T-helper 17 cell (primary cell): ENCODE measurements at regions not wholly inside any gene's neighbourhood (a gene's known extent, or its start where the extent isn't known, plus 50 kb on each side); places are given as distances from the start of the nearest gene placed in this dataset.
A peak's percentile ranks its signal among the peaks of the same experiment; 100 is the strongest.

Source experiments
- ATAC-seq: fragments of 150-1000 bp; cut with Tn5 transposase; 2 replicates; pipeline ENCODE4 v1.10.0; 2021; ENCODE audit warnings: mild to moderate bottlenecking, moderate library complexity
- DNase-seq, 3 donors: peaks; one replicate each; pipeline versions ENCODE4 v3.0.0 to v3.0.0-alpha.2; 2020 to 2021
- H3K9me3 ChIP-seq: one replicate; pipeline ENCODE4 v1.7.0; 2013; ENCODE audit warnings: low read length, mild to moderate bottlenecking; ENCODE audit not compliant: control insufficient read depth, poor library complexity, severe bottlenecking
- H3K27ac Mint-ChIP-seq: one replicate; pipeline ENCODE4 v1.8.0; 2022; ENCODE audit warnings: mild to moderate bottlenecking, moderate library complexity, mixed read lengths
- H3K27me3 Mint-ChIP-seq: one replicate; pipeline ENCODE4 v1.8.0; 2022; ENCODE audit warnings: mixed read lengths
- H3K36me3 Mint-ChIP-seq: one replicate; pipeline ENCODE4 v1.8.0; 2022; ENCODE audit warnings: low read depth, mixed read lengths
- H3K4me1 Mint-ChIP-seq: one replicate; pipeline ENCODE4 v1.8.0; 2022; ENCODE audit warnings: mild to moderate bottlenecking, mixed read lengths
- H3K4me3 Mint-ChIP-seq: one replicate; pipeline ENCODE4 v1.8.0; 2022; ENCODE audit warnings: mild to moderate bottlenecking, moderate library complexity, mixed read lengths

DNA sequence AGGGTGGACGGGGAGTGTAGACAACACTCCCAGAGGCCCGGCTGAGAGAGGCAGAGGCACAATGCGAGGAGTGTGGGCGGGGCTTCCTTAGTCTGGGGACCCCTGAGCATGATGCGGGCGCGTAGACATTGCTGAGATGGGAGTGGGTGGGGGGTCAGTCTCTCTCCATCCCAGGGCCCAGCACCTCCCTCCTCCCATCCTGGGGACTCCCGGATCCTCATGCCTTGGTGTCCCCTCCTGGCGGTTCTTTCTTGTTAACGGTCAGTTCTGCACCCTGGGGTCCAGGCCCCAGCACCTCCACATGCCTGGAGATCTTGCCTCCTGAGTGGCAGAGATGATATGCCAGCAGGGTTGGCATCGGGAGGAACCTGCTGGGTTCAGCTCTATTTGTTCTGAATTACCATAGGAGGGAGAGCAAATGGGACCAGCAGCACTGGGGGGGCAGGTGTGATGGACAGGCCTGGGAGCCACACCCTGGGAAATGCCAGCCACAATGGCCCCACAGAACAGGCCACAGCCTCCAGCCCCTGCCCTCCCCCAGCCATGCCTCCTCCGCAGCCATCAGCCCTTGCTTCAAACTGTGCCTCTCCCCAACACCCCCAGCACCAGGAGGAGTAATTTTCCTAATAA is 55.7 kb downstream of the RTL6 start:
- Mint-ChIP-seq H3K4me1 (peaks cover 3% of the 10 kb centered on the region), H3K36me3 (no peaks in the 10 kb centered on the region), H3K4me3 (no peak overlapping the region), H3K27ac (peak overlapping the region; percentile 37), H3K27me3 (peaks cover 11% of the 10 kb centered on the region)
- no peak for DNase-seq
- ATAC-seq, result no peak
- H3K9me3 ChIP-seq, result no peaks in the 10 kb centered on the region

DNA sequence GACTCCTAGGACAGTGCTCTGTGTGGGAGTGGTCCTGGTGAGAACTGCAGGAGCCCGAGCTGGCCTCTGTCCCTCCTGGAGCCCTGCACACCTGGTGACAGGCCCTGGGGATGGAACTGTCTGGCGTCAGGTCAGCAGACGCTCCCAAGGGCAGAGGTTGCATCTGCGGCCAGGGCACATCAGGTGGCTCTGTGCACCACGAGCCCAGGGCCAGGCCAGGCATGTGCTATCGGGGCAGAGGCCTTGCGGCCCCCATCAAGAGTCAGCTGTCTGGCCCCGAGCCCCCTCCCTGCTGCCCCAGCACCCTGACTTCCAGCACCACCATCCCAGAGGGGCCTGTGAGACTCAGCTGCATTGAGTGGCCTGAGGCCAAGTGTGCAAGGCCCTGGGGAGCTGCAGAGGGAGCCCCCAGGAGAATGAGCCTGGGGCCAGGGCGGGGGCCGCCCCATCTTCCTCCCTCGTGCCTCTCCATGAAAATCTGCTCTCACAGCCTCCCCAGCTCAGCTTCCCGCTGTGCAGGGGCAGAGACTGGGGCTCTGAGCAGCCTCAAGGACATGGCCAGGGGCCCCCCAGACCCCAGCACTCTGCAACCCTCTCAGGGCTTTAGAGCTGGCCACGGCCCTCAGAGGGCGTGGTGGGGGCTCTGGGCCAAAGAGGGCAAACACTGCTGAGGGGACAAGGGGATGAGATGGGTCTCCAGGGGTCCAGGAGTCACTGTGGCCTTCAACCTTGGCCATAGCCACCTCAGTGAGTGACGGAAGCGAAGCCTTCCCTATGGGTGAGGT is 56.4 kb downstream of the RTL6 start:
- Mint-ChIP-seq H3K4me1 (peaks cover 3% of the 10 kb centered on the region), H3K4me3 (no peak overlapping the region)
- ATAC-seq, result no peak

GRCh38 chr22:44440224-44441160 is 57.5 kb downstream of the RTL6 start:
- no peak overlapping the region for H3K27ac Mint-ChIP-seq
- no peak for ATAC-seq

More for the DNA sequence above, 56.4 kb downstream of the RTL6 start:
- H3K9me3 ChIP-seq, result no peaks in the 10 kb centered on the region
- no peaks in the 10 kb centered on the region for H3K36me3 Mint-ChIP-seq
- H3K27ac Mint-ChIP-seq, result no peak overlapping the region
- H3K27me3 Mint-ChIP-seq, result peaks cover 11% of the 10 kb centered on the region
- no peak for DNase-seq

DNA sequence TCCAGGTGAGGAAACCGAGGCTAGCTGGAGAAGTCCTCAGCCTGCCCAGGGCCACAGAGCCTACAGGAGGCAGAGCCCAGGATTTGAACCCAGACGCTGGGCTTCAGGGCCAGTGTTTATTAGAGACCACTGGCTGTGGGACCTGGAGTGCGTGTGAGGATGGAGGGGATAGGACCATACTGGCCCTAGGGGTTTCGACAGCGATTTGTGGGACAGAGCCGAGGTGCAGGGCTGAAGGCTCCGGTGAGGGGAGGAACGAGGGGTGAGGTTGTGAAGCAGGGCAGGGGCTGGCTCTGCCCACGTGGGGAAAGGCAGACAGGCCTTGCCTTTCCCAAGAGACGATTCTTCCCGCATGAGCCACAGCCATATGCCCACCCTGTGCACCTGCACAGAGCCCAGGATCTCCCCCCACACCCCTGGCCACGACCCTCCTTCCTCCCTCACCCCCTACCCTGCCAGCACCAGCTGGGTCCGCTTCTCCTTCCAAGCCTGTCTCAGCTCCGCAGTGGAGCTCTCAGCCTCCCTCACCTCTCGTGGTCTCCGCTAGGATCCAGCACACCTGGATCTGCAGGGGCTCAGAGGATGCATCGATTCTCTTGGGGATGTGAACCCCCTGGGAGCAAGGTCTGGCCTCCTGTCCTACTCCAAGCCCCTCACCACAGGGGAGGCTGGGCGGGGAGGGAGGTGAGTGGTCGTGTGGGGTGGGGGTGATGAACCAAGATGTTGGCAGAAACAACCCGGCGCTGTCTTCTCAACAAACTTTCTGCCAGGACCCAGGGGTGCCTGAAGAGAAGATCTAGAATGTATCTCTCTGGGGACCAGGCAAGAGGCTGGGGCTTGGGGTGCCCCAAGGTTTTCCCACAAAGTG is 58.4 kb downstream of the RTL6 start:
- Mint-ChIP-seq H3K4me1 (peaks cover 3% of the 10 kb centered on the region), H3K36me3 (no peaks in the 10 kb centered on the region), H3K4me3 (no peak overlapping the region), H3K27me3 (peaks cover 11% of the 10 kb centered on the region), H3K27ac (no peak overlapping the region)
- DNase-seq (no peak), ATAC-seq (no peak)
- H3K9me3 ChIP-seq, result no peaks in the 10 kb centered on the region

More at GRCh38 chr22:44440224-44441160, 57.5 kb downstream of the RTL6 start:
- H3K4me3 Mint-ChIP-seq, result no peak overlapping the region
- peaks cover 3% of the 10 kb centered on the region for H3K4me1 Mint-ChIP-seq
- no peaks in the 10 kb centered on the region for H3K9me3 ChIP-seq
- no peaks in the 10 kb centered on the region for H3K36me3 Mint-ChIP-seq
- peaks cover 11% of the 10 kb centered on the region for H3K27me3 Mint-ChIP-seq
- no peak for DNase-seq

DNA sequence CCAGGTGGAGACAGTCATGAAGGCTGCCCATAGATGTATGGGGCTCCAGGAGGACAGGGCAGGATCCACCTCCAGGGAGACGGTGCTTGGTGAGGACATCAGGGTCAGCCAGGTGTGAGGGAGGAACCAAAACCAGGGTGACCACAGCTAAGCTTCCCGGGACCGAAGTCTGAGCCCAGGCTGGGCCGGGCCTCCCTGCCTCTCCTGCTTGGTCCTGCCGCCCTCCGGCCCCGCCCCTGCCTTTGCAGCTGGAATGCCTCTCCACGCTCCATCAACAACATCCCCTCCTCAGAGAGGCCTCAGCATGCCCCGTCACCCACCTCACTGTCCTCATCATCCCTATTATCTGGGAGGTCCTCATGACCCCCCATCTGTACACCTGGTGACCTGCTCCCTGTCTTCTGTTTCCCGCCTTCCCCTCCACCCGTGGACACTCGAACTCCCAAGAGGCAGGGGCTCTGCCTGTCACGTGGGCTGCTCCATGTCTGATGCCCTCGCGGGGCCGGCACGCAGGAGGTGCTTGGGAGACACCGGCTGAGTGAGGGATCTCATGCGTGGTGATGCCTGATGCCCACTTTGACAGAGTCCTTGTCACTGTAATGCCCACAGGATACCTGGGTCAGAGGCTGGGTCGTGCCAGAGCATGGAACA is 59.4 kb downstream of the RTL6 start:
- no peak for DNase-seq
- Mint-ChIP-seq H3K27ac (no peak overlapping the region), H3K36me3 (no peaks in the 10 kb centered on the region), H3K4me1 (peaks cover 3% of the 10 kb centered on the region), H3K27me3 (peaks cover 11% of the 10 kb centered on the region), H3K4me3 (no peak overlapping the region)
- no peaks in the 10 kb centered on the region for H3K9me3 ChIP-seq
- ATAC-seq, result no peak

DNA sequence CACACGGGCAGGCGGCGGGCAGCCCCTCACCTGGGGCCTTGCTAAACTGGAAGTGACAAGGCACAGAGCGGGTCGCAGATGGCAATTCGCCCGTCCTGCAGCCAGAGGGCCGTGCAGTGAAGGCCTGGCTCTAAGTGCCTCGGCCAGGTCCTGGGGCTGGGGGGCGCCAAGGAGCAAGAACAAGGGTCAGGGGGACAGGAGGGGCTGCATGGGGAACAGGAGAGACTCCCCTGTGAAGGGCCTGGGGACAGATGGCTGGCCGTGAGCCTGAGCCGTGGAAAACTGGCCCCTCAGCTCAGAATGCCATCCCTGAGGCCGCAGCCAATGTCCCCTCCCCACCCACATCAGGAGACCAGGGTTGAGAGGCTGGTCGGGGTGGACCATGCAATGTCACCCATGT is 60.0 kb downstream of the RTL6 start:
- no peaks in the 10 kb centered on the region for H3K36me3 Mint-ChIP-seq
- ATAC-seq (no peak), DNase-seq (no peak)
- peaks cover 3% of the 10 kb centered on the region for H3K4me1 Mint-ChIP-seq
- H3K9me3 ChIP-seq, result no peaks in the 10 kb centered on the region
- H3K27ac Mint-ChIP-seq, result no peak overlapping the region
- no peak overlapping the region for H3K4me3 Mint-ChIP-seq
- peaks cover 11% of the 10 kb centered on the region for H3K27me3 Mint-ChIP-seq

GRCh38 chr22:44437216-44438055 is 60.6 kb downstream of the RTL6 start:
- Mint-ChIP-seq H3K36me3 (no peaks in the 10 kb centered on the region), H3K27me3 (peaks cover 11% of the 10 kb centered on the region), H3K27ac (no peak overlapping the region), H3K4me3 (no peak overlapping the region), H3K4me1 (peaks cover 3% of the 10 kb centered on the region)
- no peaks in the 10 kb centered on the region for H3K9me3 ChIP-seq
- DNase-seq (no peak), ATAC-seq (no peak)

GRCh38 chr22:44436736-44437135 is 61.3 kb downstream of the RTL6 start:
- no peak overlapping the region for H3K27ac Mint-ChIP-seq
- H3K36me3 Mint-ChIP-seq, result no peaks in the 10 kb centered on the region
- no peak for DNase-seq
- ATAC-seq, result no peak
- H3K4me1 Mint-ChIP-seq, result peaks cover 3% of the 10 kb centered on the region
- peaks cover 11% of the 10 kb centered on the region for H3K27me3 Mint-ChIP-seq
- H3K9me3 ChIP-seq, result no peaks in the 10 kb centered on the region
- no peak overlapping the region for H3K4me3 Mint-ChIP-seq

DNA sequence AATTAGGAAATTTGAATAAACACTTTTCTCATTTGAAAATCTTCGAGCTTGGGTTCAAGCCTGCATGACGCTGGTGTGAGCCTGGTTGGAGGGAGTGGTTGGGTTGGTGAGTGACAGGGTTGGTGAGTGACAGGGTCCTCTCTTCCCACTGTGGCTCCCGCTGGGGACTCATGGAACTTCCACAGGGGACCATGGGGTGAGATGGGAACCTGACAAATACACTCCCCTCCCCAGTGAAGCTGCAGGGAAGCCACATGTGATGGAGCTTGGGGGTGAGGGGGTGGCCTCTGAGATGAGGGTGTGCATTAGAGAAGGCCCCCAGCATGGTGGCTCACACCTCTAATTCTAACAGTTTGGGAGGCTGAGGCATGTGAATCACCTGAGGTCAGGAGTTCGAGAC is 66.8 kb downstream of the RTL6 start:
- Mint-ChIP-seq H3K27me3 (peaks cover 13% of the 10 kb centered on the region), H3K27ac (no peak overlapping the region), H3K4me3 (no peak overlapping the region), H3K4me1 (no peaks in the 10 kb centered on the region), H3K36me3 (no peaks in the 10 kb centered on the region)
- DNase-seq, result no peak
- H3K9me3 ChIP-seq, result no peaks in the 10 kb centered on the region
- ATAC-seq, result no peak

- no peaks in the 10 kb centered on the region for H3K9me3 ChIP-seq
- Mint-ChIP-seq H3K4me3 (no peak overlapping the region), H3K27ac (no peak overlapping the region), H3K36me3 (no peaks in the 10 kb centered on the region), H3K27me3 (peaks cover 13% of the 10 kb centered on the region), H3K4me1 (no peaks in the 10 kb centered on the region)
- ATAC-seq (no peak), DNase-seq (no peak)
Measured at GRCh38 chr22:44430716-44431115, 67.3 kb downstream of the RTL6 start.

DNA sequence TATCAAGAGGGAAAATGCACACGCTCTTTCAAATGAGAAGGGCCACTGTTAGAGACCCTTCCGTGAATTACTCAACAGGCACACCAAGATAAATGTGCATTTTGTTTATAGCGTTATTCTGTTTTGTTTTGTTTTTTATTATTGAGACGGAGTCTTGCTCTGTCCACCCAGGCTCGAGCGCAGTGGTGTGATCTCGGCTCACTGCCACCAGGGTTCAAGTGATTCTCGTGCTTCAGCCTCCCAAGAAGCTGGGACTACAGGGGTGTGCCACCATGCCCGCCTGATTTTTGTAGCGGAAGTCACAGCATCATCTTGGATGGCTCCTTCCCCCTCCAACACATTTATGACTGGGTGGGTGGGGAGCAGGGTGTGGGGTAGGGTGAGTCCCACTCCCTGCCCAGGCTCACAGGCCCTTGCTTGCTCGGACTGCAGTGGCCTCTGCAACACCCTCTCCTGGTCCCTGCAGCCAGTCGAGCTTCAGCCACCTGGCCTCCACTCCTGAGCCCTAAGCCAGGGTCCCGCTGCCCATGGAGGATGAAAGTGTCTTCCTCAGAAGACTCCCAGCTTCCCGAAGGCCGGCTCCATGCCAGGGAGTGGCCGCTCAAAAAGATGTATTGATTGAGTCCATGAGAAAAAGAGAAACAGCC is 68.0 kb downstream of the RTL6 start:
- H3K9me3 ChIP-seq, result no peaks in the 10 kb centered on the region
- Mint-ChIP-seq H3K4me1 (no peaks in the 10 kb centered on the region), H3K36me3 (no peaks in the 10 kb centered on the region), H3K27me3 (peaks cover 19% of the 10 kb centered on the region), H3K4me3 (no peak overlapping the region), H3K27ac (no peak overlapping the region)
- DNase-seq (no peak), ATAC-seq (no peak)
